K562 (cell line): ENCODE measurements at regions not wholly inside any gene's neighbourhood (a gene's known extent, or its start where the extent isn't known, plus 50 kb on each side); places are given as distances from the start of the nearest gene placed in this dataset.

Experiments
- ATAC-seq: fragments of 200-7000 bp; cut with Tn5 transposase; 3 replicates; pipeline ENCODE4 v1.9.1; 2020; ENCODE audit warnings: moderate library complexity
- BruUV-seq: library from RNA; stranded (reverse); fragments of 400-500 nt; replicated peaks from 2 replicates; lab custom pipeline; 2021; lab: Mats Ljungman, UMichigan
- CTCF ChIA-PET: fragments of 300-600 bp; formaldehyde crosslinking; extraction: SDS; loops from one replicate; lab custom pipeline; 2021; ENCODE audit warnings: low intra/inter-chr PET ratio; lab: Yijun Ruan, JAX
- POLR2A ChIA-PET: fragments of 300-600, 350-650 bp; sonication (Branson Sonifier 250); formaldehyde crosslinking; extraction: SDS; loops from one replicate; lab custom pipeline; 2021; ENCODE audit warnings: antibody characterized with exemption, inconsistent platforms; lab: Yijun Ruan, JAX
- DNase-seq, 4 experiments: peaks; one replicate each; pipeline versions ENCODE4 v3.0.0 to v3.0.0-alpha.2; 2011 to 2018; ENCODE audit warnings: low spot score in 3 of 4, mixed read lengths in 3 of 4; ENCODE audit errors: extremely low read depth in 1 of 4
- FAIRE-seq: peaks from 2 replicates; lab custom pipeline; 2011; peaks lifted over from hg19 to GRCh38; lab: Jason Lieb, UNC
- H2AFZ ChIP-seq: 2 replicates; pipeline ENCODE4 v1.6.0; 2011; ENCODE audit warnings: low read depth, low read length, control low read depth, inconsistent platforms
- H3K27ac ChIP-seq: fragments of 200-600 bp; 3 replicates; pipeline ENCODE4 v1.8.0; 2011; ENCODE audit warnings: low read depth, mild to moderate bottlenecking, control low read depth, inconsistent platforms, low read length, moderate library complexity, mixed read lengths; ENCODE audit errors: extremely low read depth
- H3K27me3 ChIP-seq, 2 experiments: fragments of 300-600 bp in 1 of 2; 2 replicates in 1 of 2; 3 replicates in 1 of 2; pipeline versions ENCODE4 v1.6.0 to v1.8.0; 2011; ENCODE audit warnings: inconsistent platforms in 2 of 2, low read length in 2 of 2, mild to moderate bottlenecking in 1 of 2, mixed read lengths in 1 of 2, moderate library complexity in 1 of 2; ENCODE audit not compliant: control insufficient read depth in 2 of 2, insufficient read depth in 2 of 2
- H3K36me3 ChIP-seq: fragments of 300-600 bp; 3 replicates; pipeline ENCODE4 v1.8.0; 2011; ENCODE audit warnings: mild to moderate bottlenecking, low read length, inconsistent platforms; ENCODE audit not compliant: control insufficient read depth, insufficient read depth
- H3K4me1 ChIP-seq, 2 experiments: fragments of 200-600 bp in 1 of 2; replicated peaks in 1 of 2; 2 replicates in 1 of 2; 3 replicates in 1 of 2; pipeline versions ENCODE4 v1.5.1 to v1.8.0; 2011; ENCODE audit warnings: inconsistent platforms in 2 of 2, low read length in 2 of 2, mild to moderate bottlenecking in 1 of 2, mixed read lengths in 1 of 2, moderate library complexity in 1 of 2; ENCODE audit not compliant: control insufficient read depth in 2 of 2, insufficient read depth in 2 of 2
- H3K4me2 ChIP-seq: 2 replicates; pipeline ENCODE4 v1.6.1; 2011; ENCODE audit warnings: low read length, control low read depth, inconsistent platforms, mixed read lengths; ENCODE audit not compliant: insufficient read depth
- H3K4me3 ChIP-seq: fragments of 200-600 bp; sonication (generic), shearing (Covaris generic); 2 replicates; pipeline ENCODE4 v1.5.1; 2016; ENCODE audit warnings: control low read depth, inconsistent platforms
- H3K79me2 ChIP-seq: fragments of 200-600 bp; 3 replicates; pipeline ENCODE4 v1.8.0; 2011; ENCODE audit warnings: low read length, inconsistent platforms; ENCODE audit not compliant: control insufficient read depth, insufficient read depth
- H3K9ac ChIP-seq, 2 experiments: 2 replicates each; pipeline versions ENCODE4 v1.6.0 to v1.6.1; 2011; ENCODE audit warnings: low read depth in 2 of 2, low read length in 2 of 2, control low read depth in 1 of 2, inconsistent platforms in 1 of 2, mild to moderate bottlenecking in 1 of 2, mixed read lengths in 1 of 2; ENCODE audit not compliant: insufficient read depth in 1 of 2
- H3K9me1 ChIP-seq: one replicate; pipeline ENCODE4 v1.6.0; 2011; ENCODE audit warnings: inconsistent platforms, mild to moderate bottlenecking, low read length, moderate library complexity; ENCODE audit not compliant: control insufficient read depth, insufficient read depth
- H3K9me3 ChIP-seq: replicated peaks from 2 replicates; pipeline ENCODE4 v1.5.1; 2011; ENCODE audit warnings: low read depth, low read length, inconsistent platforms; ENCODE audit not compliant: control insufficient read depth, insufficient read depth
- H4K20me1 ChIP-seq: replicated peaks from 2 replicates; pipeline ENCODE4 v1.6.1; 2011; ENCODE audit warnings: low read length, inconsistent platforms, mixed read lengths; ENCODE audit not compliant: control insufficient read depth, insufficient read depth
- ATF4 ChIP-seq: fragments of 450-650 bp; formaldehyde crosslinking; IDR thresholded peaks from 2 replicates; pipeline ENCODE4 v1.4.0; 2022; ENCODE audit warnings: mild to moderate bottlenecking, moderate library complexity
- CREB5 ChIP-seq: fragments of 250-450 bp; sonication (Bioruptor Pico); IDR thresholded peaks from 2 replicates; pipeline ENCODE4 v1.5.0; 2020; ENCODE audit warnings: mild to moderate bottlenecking
- CUX1 ChIP-seq: fragments of 200-800 bp; sonication (Bioruptor generic); IDR thresholded peaks from 2 replicates; pipeline ENCODE4 v1.6.1; 2016; ENCODE audit warnings: missing genetic modification characterization, missing compliant biosample characterization
- GTF2F1 ChIP-seq: IDR thresholded peaks from 2 replicates; pipeline ENCODE4 v1.6.1; 2011; ENCODE audit warnings: low read depth, low read length, improper control_type of control experiment
- MLLT1 ChIP-seq, 2 experiments: fragments of 450-650 bp; IDR thresholded peaks; 2 replicates each; pipeline ENCODE4 v1.6.1; 2016
- MTA1 ChIP-seq: fragments of 450-650 bp; IDR thresholded peaks from 2 replicates; pipeline ENCODE4 v1.6.1; 2017; ENCODE audit warnings: borderline replicate concordance
- ZNF140 ChIP-seq: fragments of 250-450 bp; sonication (Bioruptor Pico); IDR thresholded peaks from 2 replicates; pipeline ENCODE4 v1.8.0; 2021; ENCODE audit warnings: moderate library complexity, mild to moderate bottlenecking, inconsistent platforms
- ZNF583 ChIP-seq: fragments of 250-450 bp; sonication (Bioruptor Pico); IDR thresholded peaks from 2 replicates; pipeline ENCODE4 v1.4.0; 2020
- ZNF586 ChIP-seq: fragments of 450-650 bp; formaldehyde crosslinking; conservative IDR thresholded peaks from 2 replicates; pipeline ENCODE4 v1.4.0; 2020; ENCODE audit warnings: mild to moderate bottlenecking, moderate library complexity
- ZNF695 ChIP-seq: fragments of 450-650 bp; formaldehyde crosslinking; IDR thresholded peaks from 2 replicates; pipeline ENCODE4 v1.4.0; 2020; ENCODE audit warnings: mild to moderate bottlenecking, moderate library complexity
- ZZZ3 ChIP-seq: fragments of 450-650 bp; IDR thresholded peaks from 2 replicates; pipeline ENCODE4 v1.6.1; 2016; ENCODE audit warnings: antibody characterized with exemption, mild to moderate bottlenecking, moderate library complexity
- WGBS: fragments of 100-300 bp; shearing (Covaris generic); methylation state at CpG from one replicate; pipeline ENCODE4 v1.1.6; 2016; ENCODE audit warnings: low coverage, mixed read lengths; ENCODE audit not compliant: insufficient coverage; ENCODE audit errors: missing lambda C conversion rate; 5-methylcytosine and 5-hydroxymethylcytosine counted together
- in situ Hi-C: fragments of 300-500 bp; cut with MboI; formaldehyde crosslinking; loops from 4 replicates; pipeline ENCODE4 v1.15.0; 2018; ENCODE audit warnings: inconsistent platforms, mixed read lengths
- intact Hi-C: fragments of 100-400 bp; cut with micrococcal nuclease; formaldehyde crosslinking; loops from 2 replicates; pipeline ENCODE4 v1.14.2; 2022

GRCh38 chr4:80124246-80125211 lies 51.5 kb upstream of the ANTXR2 start:
- Histone ChIP-seq H3K9me1 (no peaks in the 10 kb centered on the region), H2AFZ (peak overlapping the region; percentile 55), H3K9ac (peak overlapping the region in 1 of 2 experiments; percentile 62; a peak in 2 of 4 replicates), H3K4me1 (peaks cover 0 to 31% of the 10 kb centered on the region in 2 experiments; a peak in 4 of 5 replicates), H3K27ac (peak overlapping the region; percentile 90), H4K20me1 (no peaks in the 10 kb centered on the region), H3K4me3 (peak overlapping the region; percentile 36), H3K4me2 (peak overlapping the region; percentile 42), H3K27me3 (no peaks in the 10 kb centered on the region), H3K36me3 (no peaks in the 10 kb centered on the region), H3K9me3 (no peaks in the 10 kb centered on the region), H3K79me2 (peaks cover 28% of the 10 kb centered on the region)
- CTCF ChIA-PET, result interaction anchor here (2.2 kb wide), 1 partner anchor 91 kb away, joined by 6 read pairs; no protein-coding TSS in a partner anchor
- intact Hi-C loops, result loop anchor here (2.0 to 5.0 kb wide), 3 partner anchors 53 to 117 kb away; no protein-coding TSS in a partner anchor
- FAIRE-seq (no peak), DNase-seq (no peak), ATAC-seq (peak; percentile 10)
- BruUV-seq, result TSS peak; percentile 57
- in situ Hi-C loops, result no loop called here
- POLR2A ChIA-PET, result interaction anchor here (1.7 kb wide), 1 partner anchor 16 kb away, joined by 4 read pairs; no protein-coding TSS in a partner anchor
- 5% methylated on average over 1 of the region's 1 CpG for WGBS
- TF ChIP-seq CUX1 (CRISPR knock-in tag) (no peak), ATF4 (CRISPR knock-in tag) (no peak), ZZZ3 (0 out of 2 replicates have a peak, but pooled peaks have one; percentile 30), ZNF583 (CRISPR knock-in tag) (no peak), ZNF140 (CRISPR knock-in tag) (no peak), GTF2F1 (no peak), CREB5 (CRISPR knock-in tag) (no peak), MLLT1 (IDR thresholded peaks at IDR 0.05) (peak; percentile 43 to 82; a peak in 2 of 4 replicates), ZNF695 (CRISPR knock-in tag) (no peak), MTA1 (no peak), ZNF586 (CRISPR knock-in tag) (no peak)
